Endothelial cell of umbilical vein (primary cell): ENCODE measurements at regions not wholly inside any gene's neighbourhood (a gene's known extent, or its start where the extent isn't known, plus 50 kb on each side); places are given as distances from the start of the nearest gene placed in this dataset.

Experiments
- CTCF ChIP-seq, 2 donors: IDR thresholded peaks; 1 replicate in 1 of 2; 2 replicates in 1 of 2; pipeline ENCODE4 v1.5.1; 2011; ENCODE audit warnings: low read length in 2 of 2, mild to moderate bottlenecking in 2 of 2, moderate library complexity in 2 of 2, control low read depth in 1 of 2, inconsistent platforms in 1 of 2, low read depth in 1 of 2; ENCODE audit not compliant: insufficient read depth in 1 of 2; ENCODE audit errors: extremely low read depth in 1 of 2
- EZH2 ChIP-seq: IDR thresholded peaks from 2 replicates; pipeline ENCODE4 v1.6.1; 2012; ENCODE audit warnings: borderline replicate concordance, low read depth, mild to moderate bottlenecking, moderate library complexity, low read length, inconsistent platforms; ENCODE audit not compliant: severe bottlenecking
- MAX ChIP-seq: IDR thresholded peaks from 2 replicates; pipeline ENCODE4 v1.6.1; 2011; ENCODE audit not compliant: insufficient read depth, insufficient read length
- POLR2A ChIP-seq: IDR thresholded peaks from 2 replicates; pipeline ENCODE4 v1.6.1; 2012; ENCODE audit warnings: low read depth, mild to moderate bottlenecking, control low read depth, low read length
- POLR2AphosphoS5 ChIP-seq: IDR thresholded peaks from 2 replicates; pipeline ENCODE4 v1.6.1; 2012; ENCODE audit warnings: low read depth, mild to moderate bottlenecking, control low read depth, low read length, moderate library complexity; ENCODE audit not compliant: insufficient read depth

- TF ChIP-seq MAX (no peak), EZH2 (no peak), CTCF (IDR thresholded peaks at IDR 0.05; ENCODE audit: extremely low read depth in 1 of 2, insufficient read depth in 1 of 2, low read depth in 1 of 2, low read length in 2 of 2) (no peak), POLR2A (no peak), POLR2AphosphoS5 (no peak)
Measured at GRCh38 chr5:119757276-119757675, 127.9 kb downstream of the FAM170A start.
